ENCODE measurements at regions not wholly inside any gene's neighbourhood (a gene's known extent, or its start where the extent isn't known, plus 50 kb on each side); places are given as distances from the start of the nearest gene placed in this dataset.

DNA sequence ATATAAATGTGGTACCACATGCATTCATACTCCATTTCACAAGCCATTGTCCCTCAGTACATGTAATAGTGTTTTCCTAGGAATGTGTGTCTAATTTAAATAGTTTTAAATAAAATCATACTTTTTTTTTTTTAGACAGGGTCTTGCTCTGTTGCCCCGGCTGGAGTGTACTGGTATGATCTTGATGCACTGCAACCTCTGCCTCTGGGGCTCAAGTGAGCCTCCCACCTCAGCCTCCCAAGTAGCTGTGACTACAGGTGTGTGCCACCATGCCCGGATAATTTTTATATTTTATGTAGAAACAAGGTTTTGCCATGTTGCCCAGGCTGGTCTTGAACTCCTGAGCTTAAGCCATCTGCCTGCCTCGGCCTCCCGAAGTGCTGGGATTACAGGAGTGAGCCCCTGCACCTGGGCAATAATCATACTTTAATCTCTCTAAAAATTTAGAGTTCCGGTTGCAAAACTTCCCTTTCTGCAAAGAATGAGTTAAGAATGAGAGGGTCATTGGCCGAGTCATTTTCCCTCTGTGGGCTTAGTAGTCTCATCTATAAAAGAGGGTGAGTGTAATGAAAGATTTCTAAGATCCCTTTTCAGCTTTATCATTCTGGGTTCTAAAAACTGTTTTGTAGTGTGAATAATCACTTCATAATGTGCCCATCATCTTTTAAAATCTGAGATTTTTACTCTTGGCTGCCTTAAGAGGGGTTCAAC is 116.0 kb upstream of the PELI1 start:
- no peak for DNase-seq (ENCODE audit: low read depth)
- H3K4me3 ChIP-seq (ENCODE audit: low read depth, low read length), result no peak overlapping the region
- TF ChIP-seq, protein P1, sequence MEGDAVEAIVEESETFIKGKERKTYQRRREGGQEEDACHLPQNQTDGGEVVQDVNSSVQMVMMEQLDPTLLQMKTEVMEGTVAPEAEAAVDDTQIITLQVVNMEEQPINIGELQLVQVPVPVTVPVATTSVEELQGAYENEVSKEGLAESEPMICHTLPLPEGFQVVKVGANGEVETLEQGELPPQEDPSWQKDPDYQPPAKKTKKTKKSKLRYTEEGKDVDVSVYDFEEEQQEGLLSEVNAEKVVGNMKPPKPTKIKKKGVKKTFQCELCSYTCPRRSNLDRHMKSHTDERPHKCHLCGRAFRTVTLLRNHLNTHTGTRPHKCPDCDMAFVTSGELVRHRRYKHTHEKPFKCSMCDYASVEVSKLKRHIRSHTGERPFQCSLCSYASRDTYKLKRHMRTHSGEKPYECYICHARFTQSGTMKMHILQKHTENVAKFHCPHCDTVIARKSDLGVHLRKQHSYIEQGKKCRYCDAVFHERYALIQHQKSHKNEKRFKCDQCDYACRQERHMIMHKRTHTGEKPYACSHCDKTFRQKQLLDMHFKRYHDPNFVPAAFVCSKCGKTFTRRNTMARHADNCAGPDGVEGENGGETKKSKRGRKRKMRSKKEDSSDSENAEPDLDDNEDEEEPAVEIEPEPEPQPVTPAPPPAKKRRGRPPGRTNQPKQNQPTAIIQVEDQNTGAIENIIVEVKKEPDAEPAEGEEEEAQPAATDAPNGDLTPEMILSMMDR (IDR thresholded peaks at IDR 0.05; ENCODE audit: low read depth, low read length, missing control alignments), result no peak

DNA sequence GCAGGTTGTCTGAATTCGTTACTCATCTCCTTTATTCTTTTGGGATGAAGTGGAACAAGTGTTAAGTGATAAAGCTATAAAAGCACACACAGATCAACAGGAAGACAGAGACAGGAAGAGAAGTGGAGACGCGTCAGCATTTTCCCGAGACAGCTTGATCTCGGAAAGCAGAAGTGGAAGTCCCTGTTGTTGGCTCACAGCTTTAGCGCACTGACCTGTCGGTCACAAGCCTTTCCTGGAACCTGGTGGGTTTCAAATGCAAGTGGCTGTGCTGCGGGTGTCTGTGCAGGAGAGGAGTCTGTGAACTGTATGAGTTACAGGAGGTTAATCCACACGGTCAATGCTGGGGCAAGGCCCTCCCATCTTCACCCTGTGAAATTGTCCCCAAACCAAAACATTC is 116.6 kb upstream of the PELI1 start:
- no peak overlapping the region for H3K4me3 ChIP-seq (ENCODE audit: low read depth, low read length)
- peak; percentile 86 for DNase-seq (ENCODE audit: low read depth)
- TF ChIP-seq, protein P1 (IDR thresholded peaks at IDR 0.05; ENCODE audit: low read depth, low read length, missing control alignments), result no peak

DNA sequence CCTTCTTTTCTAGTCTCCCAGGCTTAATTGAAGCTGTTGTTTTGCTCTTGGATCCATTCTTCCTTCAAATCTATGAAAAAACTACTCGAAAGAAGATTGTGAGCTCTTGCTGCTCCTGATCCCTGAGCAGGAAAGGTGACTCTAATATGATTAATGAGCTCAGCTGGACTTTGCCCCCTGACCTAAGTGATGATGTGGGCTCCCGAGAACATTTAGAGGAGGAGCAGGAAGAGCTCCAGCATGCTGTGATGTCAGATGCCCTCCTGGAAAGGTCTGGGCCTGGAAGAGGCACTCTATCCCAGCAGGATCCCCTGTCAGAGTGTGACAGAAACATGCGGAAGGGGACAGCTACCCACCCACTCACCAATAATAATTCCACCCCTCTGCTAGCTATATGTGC is 117.9 kb upstream of the PELI1 start:
- no peak for DNase-seq (ENCODE audit: low read depth)
- H3K4me3 ChIP-seq (ENCODE audit: low read depth, low read length), result no peak overlapping the region
- TF ChIP-seq, protein P1 (IDR thresholded peaks at IDR 0.05; ENCODE audit: low read depth, low read length, missing control alignments), result no peak

DNA sequence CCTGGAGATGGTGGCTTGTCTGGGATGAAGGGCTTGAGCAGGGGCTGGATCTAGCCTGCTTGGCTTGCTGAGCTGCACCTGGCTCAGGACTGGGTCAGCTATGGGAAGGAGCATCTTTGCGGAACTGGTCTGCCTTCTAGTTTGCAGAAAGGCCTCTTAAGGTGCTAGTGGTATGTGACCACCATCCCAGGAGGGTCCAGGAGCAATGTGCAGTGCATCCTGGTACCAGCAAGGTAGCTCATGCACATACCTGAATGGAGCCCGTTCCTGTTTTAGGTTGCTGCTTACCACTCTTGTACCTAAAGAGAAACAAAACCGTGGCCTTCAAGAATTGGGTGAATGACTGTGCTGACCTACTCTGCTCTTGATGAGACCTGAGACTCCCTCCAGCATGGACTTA is 118.6 kb upstream of the PELI1 start:
- TF ChIP-seq, protein P1 (IDR thresholded peaks at IDR 0.05; ENCODE audit: low read depth, low read length, missing control alignments), result no peak

DNA sequence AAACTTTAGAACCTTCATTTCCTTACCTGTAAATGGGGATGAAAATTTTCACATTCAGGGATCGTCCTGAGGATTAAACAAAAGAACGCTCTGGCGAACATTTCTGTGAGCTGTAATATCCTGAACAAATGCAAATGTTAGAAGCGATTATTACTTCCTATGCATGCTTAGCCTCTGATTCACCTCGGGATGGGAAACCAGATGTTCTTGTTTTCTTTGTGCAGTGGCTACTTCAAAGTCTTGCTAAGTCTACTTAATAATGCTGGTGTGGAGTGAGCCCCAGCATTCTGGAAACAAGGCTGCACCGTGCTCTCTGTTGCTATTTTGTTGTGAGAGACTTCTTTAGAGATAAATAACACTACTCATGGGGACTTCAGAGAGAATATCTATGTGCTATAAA is 119.1 kb upstream of the PELI1 start:
- no peak for DNase-seq (ENCODE audit: low read depth)
- TF ChIP-seq, protein P1 (IDR thresholded peaks at IDR 0.05; ENCODE audit: low read depth, low read length, missing control alignments), result no peak
- no peak overlapping the region for H3K4me3 ChIP-seq (ENCODE audit: low read depth, low read length)

More for the DNA sequence above, 118.6 kb upstream of the PELI1 start:
- no peak overlapping the region for H3K4me3 ChIP-seq (ENCODE audit: low read depth, low read length)
- no peak for DNase-seq (ENCODE audit: low read depth)

DNA sequence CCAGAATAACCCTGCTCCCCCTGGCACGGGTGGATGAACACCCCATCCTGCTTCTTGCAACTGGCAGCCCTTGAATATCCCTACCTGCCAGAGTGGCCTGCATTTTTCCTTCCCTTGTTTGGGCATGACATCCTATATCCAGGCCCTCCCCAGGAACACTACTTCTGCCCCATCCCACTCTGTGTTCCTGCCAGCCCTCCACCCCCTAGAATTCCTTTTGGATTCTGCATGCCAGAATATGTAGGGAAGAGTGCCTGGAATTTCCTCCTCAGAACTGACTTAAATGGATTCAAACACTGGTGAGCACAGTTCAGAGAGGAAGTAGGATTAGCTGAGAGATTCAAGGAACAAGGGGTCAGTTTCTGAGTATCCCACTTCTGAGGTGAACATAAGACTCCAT is 123.5 kb upstream of the PELI1 start:
- TF ChIP-seq, protein P1 (IDR thresholded peaks at IDR 0.05; ENCODE audit: low read depth, low read length, missing control alignments), result no peak
- no peak overlapping the region for H3K4me3 ChIP-seq (ENCODE audit: low read depth, low read length)
- no peak for DNase-seq (ENCODE audit: low read depth)

Measured in GM12864 (cell line).